Right ventricle myocardium superior (tissue), 1 donor: ENCODE measurements at regions not wholly inside any gene's neighbourhood (a gene's known extent, or its start where the extent isn't known, plus 50 kb on each side); places are given as distances from the start of the nearest gene placed in this dataset. TPM values are rescaled to one million over a fixed set of nuclear protein-coding genes. Genes with fewer than 3 reads are reported as not detected.
A peak's percentile ranks its signal among the peaks of the same experiment; 100 is the strongest.

Experiments used
- ATAC-seq: fragments of 200-7000 bp; cut with Tn5 transposase; one replicate; pipeline ENCODE4 v1.9.1; 2020; ENCODE audit warnings: mild to moderate bottlenecking; ENCODE audit not compliant: poor library complexity
- DNase-seq: peaks from one replicate; pipeline ENCODE4 v3.0.0-alpha.2; 2020
- intact Hi-C: fragments of 100-400 bp; cut with DNase I; formaldehyde crosslinking; loops from one replicate; pipeline ENCODE4 v1.11.2; 2022
- microRNA-seq: library from miRNA; unstranded; fragments of <30 nt; microRNA quantifications from one replicate; pipeline ENCODE4 v1.2.0, GENCODE V29; 2020
- donor health status: DM: no; HTN: yes; CAD: no; lungs with severe emphysema.

DNA sequence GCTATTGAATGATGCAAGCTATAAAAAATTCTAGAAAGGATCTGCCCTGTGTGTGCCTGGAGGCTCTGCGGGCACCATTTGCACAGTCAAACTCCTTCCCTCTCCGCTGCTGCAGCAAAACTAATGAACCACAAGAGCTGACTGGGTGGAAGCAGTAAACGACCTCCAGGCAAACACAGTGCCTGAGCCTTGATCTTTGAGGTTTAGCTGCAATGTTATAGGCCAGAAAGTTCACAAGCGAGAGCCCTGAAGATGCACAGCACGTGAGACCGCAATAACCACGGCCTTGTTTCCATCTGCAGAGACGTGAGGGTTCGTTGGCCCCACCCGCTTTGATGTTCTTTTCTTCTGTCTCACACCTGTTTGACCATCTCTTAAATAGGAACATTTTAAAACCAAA is 69.2 kb upstream of the S1PR3 start:
- DNase-seq (no peak), ATAC-seq (no peak)
- intact Hi-C loops, result no loop called here

DNA sequence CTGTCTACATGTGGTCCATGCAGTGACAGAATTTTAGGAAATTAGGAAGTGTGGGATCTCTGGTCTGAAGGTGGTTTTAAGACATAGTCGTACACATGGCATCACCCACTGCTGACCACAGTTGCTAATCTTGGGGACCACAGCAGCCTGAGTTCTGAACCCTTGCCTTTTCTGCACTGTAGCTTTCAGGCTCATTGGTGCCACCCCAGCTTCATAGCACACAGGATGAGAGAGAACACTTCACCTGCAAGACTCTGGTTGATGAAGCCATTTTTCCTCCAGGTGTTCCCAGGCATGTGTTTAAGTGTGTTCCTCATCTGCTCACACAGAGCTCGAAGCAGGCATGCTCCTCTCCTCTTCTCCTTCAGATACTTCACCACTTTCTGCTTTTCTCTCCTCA is 68.2 kb upstream of the S1PR3 start:
- DNase-seq (no peak), ATAC-seq (no peak)
- intact Hi-C loops, result no loop called here

DNA sequence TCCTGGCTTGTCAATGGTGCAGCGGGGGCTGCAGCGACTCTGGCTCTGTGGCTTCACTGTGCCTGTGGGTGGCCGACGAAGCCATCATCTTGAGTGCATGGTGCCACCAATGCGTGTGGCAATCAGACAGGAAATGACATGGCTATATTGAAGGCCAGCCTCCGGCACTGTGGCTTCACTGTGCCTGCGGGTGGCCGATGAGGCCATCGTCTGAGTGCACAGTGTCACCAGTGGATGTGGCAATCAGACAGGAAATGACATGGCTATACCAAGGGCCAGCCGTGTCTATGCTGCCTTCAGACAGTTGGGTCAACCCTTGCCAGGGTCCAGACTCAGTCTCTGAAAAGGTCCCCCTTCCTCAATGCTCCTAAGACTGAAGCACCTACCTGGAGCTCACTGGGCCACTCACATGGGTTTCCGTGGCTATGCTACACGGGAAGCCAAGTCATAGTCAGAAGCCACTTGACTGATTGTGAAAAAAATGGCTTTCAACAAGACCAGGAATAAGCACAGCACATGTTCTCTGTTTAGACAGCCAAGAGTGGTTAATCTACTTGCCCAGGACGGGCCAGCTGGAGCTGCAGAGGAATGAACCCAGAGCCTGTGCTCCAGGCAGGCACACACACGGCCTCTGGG is 67.5 kb upstream of the S1PR3 start:
- ATAC-seq, result no peak
- intact Hi-C loops, result no loop called here

DNA sequence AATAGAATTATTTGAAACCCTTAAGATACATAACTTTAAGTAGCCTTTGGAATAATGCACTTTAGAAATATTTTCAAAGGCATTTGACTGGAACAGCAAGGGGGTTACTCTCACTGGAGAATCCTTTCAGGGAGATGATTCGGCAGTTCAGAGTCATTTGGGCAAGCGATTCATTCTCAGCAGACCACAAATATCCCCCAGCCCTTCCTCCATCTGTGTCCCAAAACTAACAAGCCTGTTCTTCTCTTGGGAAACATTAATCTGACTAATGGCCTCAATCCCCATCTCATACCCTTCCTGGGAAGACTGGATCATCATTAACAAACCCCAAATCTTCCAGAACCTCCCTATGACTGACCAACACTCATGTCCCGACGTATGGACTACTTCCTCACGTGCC is 65.8 kb upstream of the S1PR3 start:
- intact Hi-C loops, result no loop called here
- DNase-seq (no peak), ATAC-seq (no peak)

More for the DNA sequence above, 67.5 kb upstream of the S1PR3 start:
- DNase-seq, result peak; percentile 54

DNA sequence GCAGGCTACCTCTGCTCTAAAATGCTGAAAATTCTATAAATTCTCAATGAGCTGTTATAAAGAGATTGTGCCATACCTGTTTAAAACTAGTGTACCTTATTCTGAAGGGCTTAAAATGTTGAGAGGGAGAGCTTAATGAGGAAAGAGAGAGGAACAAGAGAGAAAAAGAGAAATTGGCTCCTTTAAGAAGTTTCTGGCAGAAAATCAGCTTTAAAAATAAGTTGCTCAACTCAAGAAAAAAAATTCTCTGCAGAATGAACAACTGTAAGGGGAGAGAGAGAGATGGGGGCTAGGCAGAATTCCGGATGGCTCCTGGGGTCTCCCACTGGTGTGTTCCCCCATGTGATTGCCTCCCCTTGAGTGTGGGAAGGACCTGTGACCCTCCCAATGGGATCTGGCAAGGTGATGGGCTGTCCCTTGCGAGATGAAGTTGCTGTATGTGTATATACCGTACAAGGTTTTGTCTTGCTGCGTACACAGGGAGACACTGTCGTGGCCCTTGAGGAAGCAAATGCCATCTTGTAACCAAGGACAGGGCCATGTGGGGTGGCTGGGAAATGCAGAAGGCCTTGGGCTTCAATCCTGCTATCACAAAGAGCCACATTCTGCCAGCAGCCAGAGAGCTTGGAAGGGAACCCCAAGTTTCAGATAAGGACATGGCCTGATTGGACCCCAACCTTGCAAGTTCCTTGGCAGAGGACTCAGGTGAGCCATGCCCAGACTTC is 64.3 kb upstream of the S1PR3 start:
- intact Hi-C loops, result no loop called here
- ATAC-seq, result no peak
- no peak for DNase-seq

DNA sequence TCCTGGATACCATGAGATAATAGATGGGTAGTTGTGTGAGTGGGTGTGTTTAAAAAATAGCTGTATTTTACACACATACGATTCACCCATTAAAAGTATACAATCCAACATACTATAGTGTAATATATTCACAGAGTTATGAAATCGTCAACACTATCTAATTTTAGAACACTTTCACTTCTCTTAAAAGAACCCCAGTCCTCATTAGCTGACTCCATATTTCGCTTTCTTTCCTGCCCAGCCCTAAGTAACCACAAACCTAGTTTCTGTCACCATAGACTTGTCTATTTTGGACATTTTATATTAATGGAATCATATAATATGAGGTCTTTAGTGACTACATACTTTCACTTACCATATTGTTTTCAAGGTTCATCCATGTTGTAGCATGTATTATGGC is 63.8 kb upstream of the S1PR3 start:
- ATAC-seq, result peak; percentile 15
- intact Hi-C loops, result no loop called here

DNA sequence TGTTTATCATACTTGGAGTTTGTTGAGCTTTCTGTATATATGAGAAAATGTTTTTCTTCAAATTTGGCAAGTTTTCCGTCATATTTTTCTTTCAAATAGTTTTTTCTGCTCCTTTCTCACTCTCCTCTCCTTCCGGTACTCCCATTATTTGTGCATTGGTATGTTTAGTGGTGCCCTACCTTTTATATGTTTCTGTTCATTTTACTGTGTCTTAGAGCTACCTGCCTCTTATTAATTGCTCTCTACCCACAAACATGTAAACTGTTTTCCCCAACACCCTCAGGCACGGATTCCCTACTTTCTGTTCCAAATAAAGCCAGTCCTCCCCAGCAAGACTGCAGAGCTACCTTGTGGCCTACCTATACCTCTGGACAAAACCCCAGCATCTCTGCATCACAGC is 60.6 kb upstream of the S1PR3 start:
- no peak for ATAC-seq
- intact Hi-C loops, result no loop called here
- DNase-seq, result no peak

More for the DNA sequence above, 63.8 kb upstream of the S1PR3 start:
- DNase-seq, result no peak

DNA sequence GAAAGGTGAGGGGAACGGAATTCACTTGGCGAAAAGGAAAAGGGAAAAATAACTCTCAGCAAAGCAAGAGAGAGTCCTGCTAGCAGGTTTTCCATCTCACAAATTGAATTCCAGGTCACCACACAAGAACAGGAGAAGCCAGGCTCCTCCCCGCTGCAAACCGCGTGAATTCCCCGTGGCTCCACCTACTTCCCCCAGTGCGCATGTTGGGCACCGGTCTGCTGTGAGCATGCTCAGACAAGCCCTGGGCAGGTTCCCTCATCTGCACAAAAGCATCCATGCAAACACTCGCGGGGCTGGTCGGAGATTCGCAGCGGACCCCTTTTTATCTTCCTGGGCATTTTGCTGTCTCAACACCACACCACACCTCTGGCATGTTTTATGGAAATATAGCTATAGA is 58.5 kb upstream of the S1PR3 start:
- ATAC-seq (no peak), DNase-seq (no peak)
- intact Hi-C loops, result no loop called here

DNA sequence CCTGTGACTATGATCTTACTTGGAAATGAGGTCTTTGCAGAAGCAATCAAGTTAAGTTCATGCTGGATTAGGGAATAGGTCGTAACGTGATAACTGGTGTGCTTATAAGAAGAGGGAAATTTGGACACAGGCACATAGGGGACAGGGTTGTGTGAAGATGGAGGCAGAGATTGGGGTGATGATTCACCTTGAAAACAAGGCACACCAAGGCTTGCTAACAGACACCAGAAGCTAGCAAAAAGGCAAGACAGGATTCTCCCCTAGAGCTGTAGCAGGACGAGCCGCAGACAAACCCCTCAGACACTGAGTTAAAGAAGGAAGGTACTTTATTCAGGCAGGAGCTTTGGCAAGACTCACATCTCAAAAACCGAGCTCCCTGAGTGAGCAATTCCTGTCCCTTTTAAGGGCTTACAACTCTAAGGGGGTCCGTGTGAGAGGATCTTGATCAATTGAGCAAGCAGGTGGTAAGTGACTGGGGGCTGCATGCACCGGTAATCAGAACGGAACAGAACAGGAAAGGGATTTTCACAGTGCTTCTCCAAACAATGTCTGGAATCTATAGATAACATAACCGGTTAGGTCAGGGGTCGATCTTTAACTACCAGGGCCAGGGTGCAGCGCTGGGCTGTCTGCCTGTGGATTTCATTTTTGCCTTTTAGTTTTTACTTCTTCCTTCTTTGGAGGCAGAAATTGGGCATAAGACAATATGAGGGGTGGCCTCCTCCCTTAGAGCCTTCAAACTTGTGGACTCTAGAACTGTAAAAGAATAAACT is 57.5 kb upstream of the S1PR3 start:
- intact Hi-C loops, result no loop called here
- ATAC-seq (no peak), DNase-seq (no peak)

DNA sequence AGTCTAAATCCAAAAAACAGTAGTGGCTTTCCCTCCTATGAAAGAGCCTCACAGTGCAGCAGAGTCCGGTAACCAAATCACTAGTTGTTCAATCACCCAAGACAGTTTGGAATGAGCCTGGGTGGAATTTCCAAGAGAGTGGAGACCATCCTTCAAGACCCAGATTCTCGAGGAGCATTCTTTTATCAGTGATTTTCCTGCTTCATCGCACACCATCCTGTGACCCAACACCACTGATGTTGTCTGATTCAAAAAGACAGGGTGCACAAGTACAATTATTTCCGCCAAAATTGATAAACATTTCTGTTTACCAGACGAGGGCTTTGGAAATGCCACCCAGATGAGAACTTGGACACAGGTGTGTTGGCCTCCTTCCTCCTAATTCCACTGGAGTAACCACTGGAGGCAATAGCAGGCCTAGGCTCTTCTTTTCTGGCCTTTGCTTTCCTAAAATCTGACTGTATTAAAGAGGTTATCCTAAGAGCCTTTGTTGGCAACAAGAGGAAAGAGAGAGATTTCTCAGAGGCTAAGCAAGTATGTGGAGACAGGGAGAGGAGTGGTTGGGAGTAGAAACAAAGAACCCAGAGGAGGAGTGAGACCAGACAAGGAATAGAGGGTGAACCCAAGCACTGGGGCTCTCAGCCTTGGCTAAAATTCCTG is 56.3 kb upstream of the S1PR3 start:
- DNase-seq (no peak), ATAC-seq (no peak)
- intact Hi-C loops, result no loop called here

DNA sequence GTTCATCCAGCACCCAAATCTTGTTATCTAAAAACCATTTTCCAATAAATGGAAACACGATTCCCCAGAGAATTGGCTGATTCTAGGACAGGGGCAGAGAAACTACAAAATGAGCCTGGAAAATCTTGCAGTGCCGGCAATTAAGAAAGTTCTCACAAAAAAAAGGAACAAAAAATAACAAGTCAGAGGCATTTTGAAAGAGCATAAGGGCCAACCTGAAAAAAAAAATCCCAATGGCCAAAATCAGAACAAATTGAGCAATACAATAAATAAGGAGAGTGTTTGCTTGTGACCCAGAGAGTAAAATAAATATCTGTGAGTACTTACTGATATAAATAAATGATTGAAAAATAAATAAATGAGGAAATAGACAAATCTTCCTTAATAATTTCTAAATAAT is 55.1 kb upstream of the S1PR3 start:
- ATAC-seq (peak; percentile 45), DNase-seq (no peak)
- intact Hi-C loops, result no loop called here

DNA sequence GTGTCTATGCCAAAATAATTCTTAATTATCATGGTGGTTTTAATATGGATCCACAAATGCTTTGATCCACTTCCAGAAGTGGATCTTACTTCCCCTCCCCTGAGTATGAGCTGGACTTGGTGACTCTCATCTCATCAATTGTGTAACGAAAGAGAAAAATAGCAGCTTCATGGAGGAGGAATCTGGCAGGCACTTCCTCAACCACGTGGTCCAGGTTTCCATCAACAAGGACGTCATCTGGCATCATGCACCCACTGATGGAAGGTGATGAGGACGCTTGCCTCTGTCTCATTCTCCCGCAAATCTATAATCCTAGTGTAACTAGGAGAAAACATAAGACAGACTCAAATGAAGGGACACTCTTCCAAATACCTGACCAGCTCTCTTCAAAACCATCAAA is 54.6 kb upstream of the S1PR3 start:
- DNase-seq, result no peak
- ATAC-seq, result peak; percentile 53
- intact Hi-C loops, result no loop called here

DNA sequence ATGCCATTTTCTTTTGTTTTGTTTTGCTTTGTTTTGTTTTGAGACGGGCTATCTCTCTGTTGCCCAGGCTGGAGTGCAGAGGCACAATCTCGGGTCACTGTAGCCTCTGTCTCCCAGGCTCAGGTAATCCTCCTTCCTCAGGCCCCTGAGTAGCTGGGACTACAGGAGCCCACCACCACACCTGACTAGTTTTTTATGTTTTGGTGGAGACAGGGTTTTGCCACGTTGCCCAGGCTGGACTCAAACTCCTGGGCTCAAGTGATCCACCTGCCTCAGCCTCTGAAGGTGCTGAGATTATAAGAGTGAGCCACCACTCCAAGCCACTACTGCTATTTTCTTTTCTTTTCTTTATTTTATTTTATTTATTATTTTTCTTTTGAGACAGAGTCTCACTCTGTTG is 54.0 kb upstream of the S1PR3 start:
- ATAC-seq, result no peak
- no peak for DNase-seq
- intact Hi-C loops, result no loop called here

DNA sequence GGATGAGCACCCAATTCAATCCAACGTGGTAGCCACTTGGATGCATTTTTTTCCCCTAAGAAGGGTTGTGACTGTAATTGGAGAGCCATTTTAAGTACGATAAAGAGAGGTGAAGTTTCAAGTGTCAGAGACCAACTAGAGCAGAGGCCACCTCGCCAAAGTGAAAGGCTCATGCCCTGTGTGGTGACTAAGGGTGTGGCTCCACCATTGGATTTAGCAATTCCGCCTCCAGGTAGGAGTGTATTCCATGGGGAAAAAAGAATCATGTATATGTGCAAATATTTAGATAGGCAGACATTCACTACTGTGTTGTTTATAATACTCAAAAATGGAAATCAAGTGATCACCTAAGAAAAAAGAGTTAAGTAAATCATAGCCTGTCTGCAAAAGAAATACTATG is 53.1 kb upstream of the S1PR3 start:
- DNase-seq (no peak), ATAC-seq (no peak)
- intact Hi-C loops, result no loop called here

Small RNA genes lying in the stretch of these regions (microRNA-seq; reads per million reads assigned to microRNA genes)
- gene MIR4289, result not detected
